ENCODE measurements at regions not wholly inside any gene's neighbourhood (a gene's known extent, or its start where the extent isn't known, plus 50 kb on each side); places are given as distances from the start of the nearest gene placed in this dataset.

- TF ChIP-seq CTCF (IDR thresholded peaks at IDR 0.05) = no peak
- TF ChIP-seq HMGXB4 (CRISPR knock-in tag; IDR thresholded peaks at IDR 0.05) = no peak
- TF ChIP-seq JUN (CRISPR knock-in tag; IDR thresholded peaks at IDR 0.05) = no peak
- no peak for TF ChIP-seq SP1 (CRISPR knock-in tag; conservative IDR thresholded peaks at IDR 0.05)
- TF ChIP-seq EMX1 (CRISPR knock-in tag; IDR thresholded peaks at IDR 0.05) = no peak
- TF ChIP-seq STAT6 (CRISPR knock-in tag; conservative IDR thresholded peaks at IDR 0.05; ENCODE audit: low read depth) = no peak
- TF ChIP-seq TCF7 (CRISPR knock-in tag; IDR thresholded peaks at IDR 0.05; ENCODE audit: low read depth) = no peak
- TF ChIP-seq SMAD3 (CRISPR knock-in tag; IDR thresholded peaks at IDR 0.05; ENCODE audit: borderline replicate concordance) = no peak
- no peak for TF ChIP-seq MYBL2 (CRISPR knock-in tag; IDR thresholded peaks at IDR 0.05)
- TF ChIP-seq USF1 (CRISPR knock-in tag; IDR thresholded peaks at IDR 0.05) = no peak
- TF ChIP-seq GABPB1 (CRISPR knock-in tag; IDR thresholded peaks at IDR 0.05) = no peak
Observed at GRCh38 chr6:85192186-85192585, 257.7 kb upstream of the NT5E start.

Data from WTC11 (cell line).